CD8-positive, alpha-beta memory T cell (primary cell): ENCODE measurements at regions not wholly inside any gene's neighbourhood (a gene's known extent, or its start where the extent isn't known, plus 50 kb on each side); places are given as distances from the start of the nearest gene placed in this dataset.

ENCODE experiments used
- CTCF ChIA-PET: fragments of 350-600 bp; sonication (Branson Sonifier 250); formaldehyde crosslinking; loops from one replicate; lab custom pipeline; 2021; ENCODE audit warnings: antibody characterized with exemption; lab: Charles Lee
- POLR2A ChIA-PET: fragments of 350-600 bp; sonication (Branson Sonifier 250); formaldehyde crosslinking; loops from one replicate; lab custom pipeline; 2021; ENCODE audit warnings: antibody characterized with exemption; lab: Charles Lee
- DNase-seq, 5 donors: peaks; one replicate each; pipeline versions ENCODE4 v3.0.0 to v3.0.0-alpha.2; 2020 to 2022; ENCODE audit warnings: mixed read lengths in 1 of 5
- H3K27ac ChIP-seq: one replicate; pipeline ENCODE4 v1.7.0; 2013; ENCODE audit warnings: low read depth, mild to moderate bottlenecking, low read length, moderate library complexity
- H3K27me3 ChIP-seq: 2 replicates; pipeline ENCODE4 v1.7.0; 2013; ENCODE audit warnings: low read length, mild to moderate bottlenecking; ENCODE audit not compliant: insufficient read depth, poor library complexity, severe bottlenecking
- H3K36me3 ChIP-seq: 2 replicates; pipeline ENCODE4 v1.7.0; 2013; ENCODE audit warnings: mild to moderate bottlenecking, low read length, moderate library complexity; ENCODE audit not compliant: insufficient read depth
- H3K4me1 ChIP-seq: 2 replicates; pipeline ENCODE4 v1.7.0; 2013; ENCODE audit warnings: mild to moderate bottlenecking, low read length, moderate library complexity; ENCODE audit not compliant: insufficient read depth
- H3K4me3 ChIP-seq: 2 replicates; pipeline ENCODE4 v1.7.0; 2013; ENCODE audit warnings: mild to moderate bottlenecking, low read length
- H3K9me3 ChIP-seq: 2 replicates; pipeline ENCODE4 v1.7.0; 2013; ENCODE audit warnings: mild to moderate bottlenecking, low read length
- H3K27ac Mint-ChIP-seq, 8 donors: one replicate each; pipeline ENCODE4 v1.8.0; 2020 to 2021; ENCODE audit warnings: mixed read lengths in 8 of 8, mild to moderate bottlenecking in 6 of 8, inconsistent platforms in 3 of 8, moderate library complexity in 3 of 8
- H3K27me3 Mint-ChIP-seq, 2 donors: one replicate each; pipeline ENCODE4 v1.8.0; 2020 to 2021; ENCODE audit warnings: mixed read lengths in 2 of 2, mild to moderate bottlenecking in 1 of 2, moderate library complexity in 1 of 2
- H3K36me3 Mint-ChIP-seq, 3 donors: one replicate each; pipeline ENCODE4 v1.8.0; 2020 to 2021; ENCODE audit warnings: mixed read lengths in 3 of 3, inconsistent platforms in 1 of 3, mild to moderate bottlenecking in 1 of 3
- H3K4me1 Mint-ChIP-seq, 3 donors: one replicate each; pipeline ENCODE4 v1.8.0; 2020 to 2021; ENCODE audit warnings: mixed read lengths in 3 of 3, inconsistent platforms in 1 of 3, mild to moderate bottlenecking in 1 of 3
- H3K4me3 Mint-ChIP-seq, 7 donors: one replicate each; pipeline ENCODE4 v1.8.0; 2020 to 2021; ENCODE audit warnings: mixed read lengths in 7 of 7, mild to moderate bottlenecking in 6 of 7, moderate library complexity in 4 of 7, inconsistent platforms in 2 of 7
- H3K9me3 Mint-ChIP-seq, 5 donors: one replicate each; pipeline ENCODE4 v1.8.0; 2020 to 2022; ENCODE audit warnings: mixed read lengths in 5 of 5, mild to moderate bottlenecking in 3 of 5, moderate library complexity in 2 of 5, inconsistent platforms in 1 of 5

GRCh38 chr5:115387816-115388215 lies 91.4 kb upstream of the CCDC112 start:
- H3K27me3 Mint-ChIP-seq, result peaks cover 0 to 3% of the 10 kb centered on the region in 2 donors
- DNase-seq, result no peak
- Histone ChIP-seq H3K9me3 (no peaks in the 10 kb centered on the region), H3K36me3 (no peaks in the 10 kb centered on the region), H3K27me3 (no peaks in the 10 kb centered on the region), H3K27ac (no peak overlapping the region), H3K4me3 (no peak overlapping the region), H3K4me1 (no peaks in the 10 kb centered on the region)
- ChIA-PET POLR2A (no interaction called here), CTCF (no interaction called here)
- H3K4me3 Mint-ChIP-seq, result no peak overlapping the region
- H3K27ac Mint-ChIP-seq, result no peak overlapping the region
- H3K4me1 Mint-ChIP-seq, result no peaks in the 10 kb centered on the region
- no peaks in the 10 kb centered on the region for H3K9me3 Mint-ChIP-seq
- H3K36me3 Mint-ChIP-seq, result no peaks in the 10 kb centered on the region

- no peaks in the 10 kb centered on the region for H3K4me1 Mint-ChIP-seq
- Histone ChIP-seq H3K27me3 (no peaks in the 10 kb centered on the region), H3K4me1 (no peaks in the 10 kb centered on the region), H3K9me3 (no peaks in the 10 kb centered on the region), H3K36me3 (no peaks in the 10 kb centered on the region), H3K4me3 (no peak overlapping the region), H3K27ac (no peak overlapping the region)
- CTCF ChIA-PET, result no interaction called here
- H3K27me3 Mint-ChIP-seq, result no peaks in the 10 kb centered on the region
- H3K4me3 Mint-ChIP-seq, result no peak overlapping the region
- H3K36me3 Mint-ChIP-seq, result no peaks in the 10 kb centered on the region
- no peak overlapping the region for H3K27ac Mint-ChIP-seq
- no peaks in the 10 kb centered on the region for H3K9me3 Mint-ChIP-seq
- DNase-seq, result no peak
- POLR2A ChIA-PET, result no interaction called here
Observed at GRCh38 chr5:115386657-115387056, 90.2 kb upstream of the CCDC112 start.

GRCh38 chr5:115384587-115385375 lies 88.3 kb upstream of the CCDC112 start:
- Histone ChIP-seq H3K4me3 (no peak overlapping the region), H3K27me3 (no peaks in the 10 kb centered on the region), H3K9me3 (no peaks in the 10 kb centered on the region), H3K36me3 (no peaks in the 10 kb centered on the region), H3K4me1 (no peaks in the 10 kb centered on the region), H3K27ac (no peak overlapping the region)
- H3K27ac Mint-ChIP-seq, result no peak overlapping the region
- CTCF ChIA-PET, result no interaction called here
- no peaks in the 10 kb centered on the region for H3K9me3 Mint-ChIP-seq
- H3K4me1 Mint-ChIP-seq, result no peaks in the 10 kb centered on the region
- DNase-seq, result no peak
- no peak overlapping the region for H3K4me3 Mint-ChIP-seq
- no peaks in the 10 kb centered on the region for H3K27me3 Mint-ChIP-seq
- POLR2A ChIA-PET, result no interaction called here
- no peaks in the 10 kb centered on the region for H3K36me3 Mint-ChIP-seq

- DNase-seq, result no peak
- no peaks in the 10 kb centered on the region for H3K9me3 Mint-ChIP-seq
- no peak overlapping the region for H3K4me3 ChIP-seq
- no peaks in the 10 kb centered on the region for H3K27me3 ChIP-seq
- no peak overlapping the region for H3K27ac Mint-ChIP-seq
- ChIA-PET POLR2A (no interaction called here), CTCF (no interaction called here)
- peaks cover 0 to 2% of the 10 kb centered on the region in 2 donors for H3K27me3 Mint-ChIP-seq
- peaks cover 0 to 3% (median 2%) of the 10 kb centered on the region in 3 donors for H3K4me1 Mint-ChIP-seq
- no peak overlapping the region for H3K27ac ChIP-seq
- H3K36me3 Mint-ChIP-seq, result no peaks in the 10 kb centered on the region
- no peaks in the 10 kb centered on the region for H3K36me3 ChIP-seq
- no peaks in the 10 kb centered on the region for H3K9me3 ChIP-seq
- no peaks in the 10 kb centered on the region for H3K4me1 ChIP-seq
- H3K4me3 Mint-ChIP-seq, result no peak overlapping the region
Observed at GRCh38 chr5:115382989-115383388, 86.5 kb upstream of the CCDC112 start.

GRCh38 chr5:115381911-115382662 lies 85.6 kb upstream of the CCDC112 start:
- H3K9me3 ChIP-seq, result no peaks in the 10 kb centered on the region
- no peaks in the 10 kb centered on the region for H3K9me3 Mint-ChIP-seq
- no peak overlapping the region for H3K4me3 Mint-ChIP-seq
- no peaks in the 10 kb centered on the region for H3K36me3 Mint-ChIP-seq
- no peaks in the 10 kb centered on the region for H3K36me3 ChIP-seq
- ChIA-PET POLR2A (no interaction called here), CTCF (no interaction called here)
- H3K4me3 ChIP-seq, result no peak overlapping the region
- H3K27ac Mint-ChIP-seq, result no peak overlapping the region
- DNase-seq, result no peak
- no peaks in the 10 kb centered on the region for H3K27me3 ChIP-seq
- peaks cover under 1 to 2% of the 10 kb centered on the region in 2 donors for H3K27me3 Mint-ChIP-seq
- H3K4me1 Mint-ChIP-seq, result peaks cover 0 to 3% (median 2%) of the 10 kb centered on the region in 3 donors
- no peaks in the 10 kb centered on the region for H3K4me1 ChIP-seq
- no peak overlapping the region for H3K27ac ChIP-seq

- ChIA-PET POLR2A (no interaction called here), CTCF (no interaction called here)
- H3K27me3 Mint-ChIP-seq, result peaks cover 2 to 3% of the 10 kb centered on the region in 2 donors
- DNase-seq, result no peak
- H3K27ac Mint-ChIP-seq, result peak overlapping the region in 1 of 8 donors; percentile 14
- no peaks in the 10 kb centered on the region for H3K9me3 ChIP-seq
- H3K27me3 ChIP-seq, result no peaks in the 10 kb centered on the region
- H3K4me3 ChIP-seq, result no peak overlapping the region
- no peak overlapping the region for H3K4me3 Mint-ChIP-seq
- H3K4me1 Mint-ChIP-seq, result peaks cover 0 to 3% (median 2%) of the 10 kb centered on the region in 3 donors
- no peak overlapping the region for H3K27ac ChIP-seq
- no peaks in the 10 kb centered on the region for H3K4me1 ChIP-seq
- no peaks in the 10 kb centered on the region for H3K9me3 Mint-ChIP-seq
- no peaks in the 10 kb centered on the region for H3K36me3 Mint-ChIP-seq
- no peaks in the 10 kb centered on the region for H3K36me3 ChIP-seq
Observed at GRCh38 chr5:115379622-115380344, 83.3 kb upstream of the CCDC112 start.

- Mint-ChIP-seq H3K36me3 (no peaks in the 10 kb centered on the region), H3K4me3 (no peak overlapping the region)
- CTCF ChIA-PET, result no interaction called here
Observed at GRCh38 chr5:115378754-115379153, 82.3 kb upstream of the CCDC112 start.

More at GRCh38 chr5:115378754-115379153, 82.3 kb upstream of the CCDC112 start:
- no peak for DNase-seq
- Mint-ChIP-seq H3K27ac (peak overlapping the region in 1 of 8 donors; percentile 4), H3K4me1 (peaks cover 0 to 3% (median 2%) of the 10 kb centered on the region in 3 donors), H3K9me3 (no peaks in the 10 kb centered on the region), H3K27me3 (peaks cover 2 to 3% of the 10 kb centered on the region in 2 donors)
- Histone ChIP-seq H3K4me3 (no peak overlapping the region), H3K27ac (no peak overlapping the region), H3K36me3 (no peaks in the 10 kb centered on the region), H3K9me3 (no peaks in the 10 kb centered on the region), H3K27me3 (no peaks in the 10 kb centered on the region), H3K4me1 (no peaks in the 10 kb centered on the region)
- POLR2A ChIA-PET, result no interaction called here
